ENCODE measurements at regions not wholly inside any gene's neighbourhood (a gene's known extent, or its start where the extent isn't known, plus 50 kb on each side); places are given as distances from the start of the nearest gene placed in this dataset.

- no peaks in the 10 kb centered on the region for H3K79me1 ChIP-seq (replicated peaks; ENCODE audit: low read length, poor library complexity, severe bottlenecking)
- no peak overlapping the region for H2BK15ac ChIP-seq (ENCODE audit: low read depth, poor library complexity, severe bottlenecking)
- no peak overlapping the region for H4K8ac ChIP-seq (ENCODE audit: low read length)
- no peak overlapping the region for H2AK5ac ChIP-seq (ENCODE audit: low read length, severe bottlenecking)
- H3K4ac ChIP-seq (ENCODE audit: low read depth in 1 of 2, low read length in 2 of 2): no peak overlapping the region
- no peak overlapping the region for H3K4me3 ChIP-seq (ENCODE audit: insufficient read depth in 1 of 2, low read depth in 1 of 2, low read length in 2 of 2)
- H3K36me3 ChIP-seq (ENCODE audit: control insufficient read depth in 1 of 2, insufficient read depth in 2 of 2, low read depth in 1 of 2, low read length in 2 of 2): no peaks in the 10 kb centered on the region
- no peaks in the 10 kb centered on the region for H3K9me3 ChIP-seq (ENCODE audit: control insufficient read depth, low read length)
- peaks cover 0 to 19% of the 10 kb centered on the region in 2 experiments for H3K27me3 ChIP-seq (ENCODE audit: control insufficient read depth in 1 of 2, insufficient read depth in 1 of 2, low read length in 2 of 2)
- no peak overlapping the region for H3K18ac ChIP-seq (ENCODE audit: low read depth in 1 of 2, low read length in 2 of 2)
- H3K14ac ChIP-seq (ENCODE audit: low read length in 2 of 2): no peak overlapping the region
- no peak overlapping the region for H2AFZ ChIP-seq (ENCODE audit: low read depth, low read length)
- 100% methylated on average over 1 of the region's 2 CpGs for WGBS
- no peak overlapping the region for H4K91ac ChIP-seq (ENCODE audit: low read length)
- H3K27ac ChIP-seq (ENCODE audit: low read length, poor library complexity, severe bottlenecking): no peak overlapping the region
- no peak overlapping the region for H3K9ac ChIP-seq (ENCODE audit: low read length)
- H3K4me1 ChIP-seq (ENCODE audit: control insufficient read depth, insufficient read depth, low read depth, low read length): peaks cover 1% of the 10 kb centered on the region
- H2BK5ac ChIP-seq (ENCODE audit: low read depth, low read length, poor library complexity, severe bottlenecking): no peak overlapping the region
- no peak overlapping the region for H3K23ac ChIP-seq (ENCODE audit: low read length in 2 of 2)
- H3K4me2 ChIP-seq (ENCODE audit: low read length, poor library complexity, severe bottlenecking): no peak overlapping the region
- no peak for DNase-seq
- no peak overlapping the region for H2BK120ac ChIP-seq (ENCODE audit: low read depth, low read length)
- H2BK12ac ChIP-seq (ENCODE audit: low read length in 2 of 2): no peak overlapping the region
Observed at GRCh38 chrX:130550351-130550750, 148.6 kb downstream of the RBMX2 start.

- WGBS: 96% methylated on average over 5 of the region's 6 CpGs
- Histone ChIP-seq H2BK15ac (ENCODE audit: low read depth, poor library complexity, severe bottlenecking) (no peak overlapping the region), H3K4me3 (ENCODE audit: insufficient read depth in 1 of 2, low read depth in 1 of 2, low read length in 2 of 2) (no peak overlapping the region), H3K36me3 (ENCODE audit: control insufficient read depth in 1 of 2, insufficient read depth in 2 of 2, low read depth in 1 of 2, low read length in 2 of 2) (no peaks in the 10 kb centered on the region), H3K4me1 (ENCODE audit: control insufficient read depth, insufficient read depth, low read depth, low read length) (peaks cover 1% of the 10 kb centered on the region), H3K4ac (ENCODE audit: low read depth in 1 of 2, low read length in 2 of 2) (no peak overlapping the region), H4K8ac (ENCODE audit: low read length) (no peak overlapping the region), H3K9ac (ENCODE audit: low read length) (no peak overlapping the region), H2BK120ac (ENCODE audit: low read depth, low read length) (no peak overlapping the region), H3K14ac (ENCODE audit: low read length in 2 of 2) (no peak overlapping the region), H2BK5ac (ENCODE audit: low read depth, low read length, poor library complexity, severe bottlenecking) (no peak overlapping the region), H3K18ac (ENCODE audit: low read depth in 1 of 2, low read length in 2 of 2) (no peak overlapping the region), H3K23ac (ENCODE audit: low read length in 2 of 2) (no peak overlapping the region), H2AFZ (ENCODE audit: low read depth, low read length) (no peak overlapping the region), H2AK5ac (ENCODE audit: low read length, severe bottlenecking) (no peak overlapping the region), H2BK12ac (ENCODE audit: low read length in 2 of 2) (no peak overlapping the region), H4K91ac (ENCODE audit: low read length) (no peak overlapping the region), H3K9me3 (ENCODE audit: control insufficient read depth, low read length) (no peaks in the 10 kb centered on the region), H3K27ac (ENCODE audit: low read length, poor library complexity, severe bottlenecking) (no peak overlapping the region), H3K27me3 (ENCODE audit: control insufficient read depth in 1 of 2, insufficient read depth in 1 of 2, low read length in 2 of 2) (peaks cover 0 to 16% of the 10 kb centered on the region in 2 experiments), H3K79me1 (replicated peaks; ENCODE audit: low read length, poor library complexity, severe bottlenecking) (no peaks in the 10 kb centered on the region), H3K4me2 (ENCODE audit: low read length, poor library complexity, severe bottlenecking) (no peak overlapping the region)
- DNase-seq: no peak
Observed at GRCh38 chrX:130552444-130553073, 150.8 kb downstream of the RBMX2 start.

- Histone ChIP-seq H4K91ac (ENCODE audit: low read length) (no peak overlapping the region), H3K4me1 (ENCODE audit: control insufficient read depth, insufficient read depth, low read depth, low read length) (peaks cover 1% of the 10 kb centered on the region), H2BK5ac (ENCODE audit: low read depth, low read length, poor library complexity, severe bottlenecking) (no peak overlapping the region), H3K79me1 (replicated peaks; ENCODE audit: low read length, poor library complexity, severe bottlenecking) (no peaks in the 10 kb centered on the region), H2AK5ac (ENCODE audit: low read length, severe bottlenecking) (no peak overlapping the region), H3K18ac (ENCODE audit: low read depth in 1 of 2, low read length in 2 of 2) (no peak overlapping the region), H3K27ac (ENCODE audit: low read length, poor library complexity, severe bottlenecking) (no peak overlapping the region), H3K9ac (ENCODE audit: low read length) (peak overlapping the region; percentile 26), H3K4ac (ENCODE audit: low read depth in 1 of 2, low read length in 2 of 2) (no peak overlapping the region), H3K14ac (ENCODE audit: low read length in 2 of 2) (no peak overlapping the region), H3K36me3 (ENCODE audit: control insufficient read depth in 1 of 2, insufficient read depth in 2 of 2, low read depth in 1 of 2, low read length in 2 of 2) (no peaks in the 10 kb centered on the region), H3K4me2 (ENCODE audit: low read length, poor library complexity, severe bottlenecking) (no peak overlapping the region), H2AFZ (ENCODE audit: low read depth, low read length) (no peak overlapping the region), H3K27me3 (ENCODE audit: control insufficient read depth in 1 of 2, insufficient read depth in 1 of 2, low read length in 2 of 2) (peaks cover 0 to 6% of the 10 kb centered on the region in 2 experiments), H3K4me3 (ENCODE audit: insufficient read depth in 1 of 2, low read depth in 1 of 2, low read length in 2 of 2) (no peak overlapping the region), H2BK15ac (ENCODE audit: low read depth, poor library complexity, severe bottlenecking) (no peak overlapping the region), H2BK120ac (ENCODE audit: low read depth, low read length) (no peak overlapping the region), H3K9me3 (ENCODE audit: control insufficient read depth, low read length) (no peaks in the 10 kb centered on the region), H4K8ac (ENCODE audit: low read length) (no peak overlapping the region), H2BK12ac (ENCODE audit: low read length in 2 of 2) (no peak overlapping the region), H3K23ac (ENCODE audit: low read length in 2 of 2) (no peak overlapping the region)
- 80% methylated on average over 1 of the region's 3 CpGs for WGBS
- DNase-seq: no peak
Observed at GRCh38 chrX:130555341-130555740, 153.6 kb downstream of the RBMX2 start.

GRCh38 chrX:130555757-130556156, 154.0 kb downstream of the RBMX2 start:
- peak overlapping the region; percentile 26 for H3K9ac ChIP-seq (ENCODE audit: low read length)
- no peak overlapping the region for H3K23ac ChIP-seq (ENCODE audit: low read length in 2 of 2)
- H3K4ac ChIP-seq (ENCODE audit: low read depth in 1 of 2, low read length in 2 of 2): no peak overlapping the region
- H4K91ac ChIP-seq (ENCODE audit: low read length): no peak overlapping the region
- H3K27ac ChIP-seq (ENCODE audit: low read length, poor library complexity, severe bottlenecking): no peak overlapping the region
- H4K8ac ChIP-seq (ENCODE audit: low read length): no peak overlapping the region
- DNase-seq: no peak
- H3K27me3 ChIP-seq (ENCODE audit: control insufficient read depth in 1 of 2, insufficient read depth in 1 of 2, low read length in 2 of 2): peaks cover 0 to 6% of the 10 kb centered on the region in 2 experiments
- no peak overlapping the region for H2BK12ac ChIP-seq (ENCODE audit: low read length in 2 of 2)
- no peak overlapping the region for H3K14ac ChIP-seq (ENCODE audit: low read length in 2 of 2)
- H2BK120ac ChIP-seq (ENCODE audit: low read depth, low read length): no peak overlapping the region
- no peak overlapping the region for H2BK5ac ChIP-seq (ENCODE audit: low read depth, low read length, poor library complexity, severe bottlenecking)
- H3K79me1 ChIP-seq (replicated peaks; ENCODE audit: low read length, poor library complexity, severe bottlenecking): no peaks in the 10 kb centered on the region
- no peak overlapping the region for H2BK15ac ChIP-seq (ENCODE audit: low read depth, poor library complexity, severe bottlenecking)
- no peak overlapping the region for H2AK5ac ChIP-seq (ENCODE audit: low read length, severe bottlenecking)
- 88% methylated on average over 1 of the region's 3 CpGs for WGBS
- no peak overlapping the region for H3K4me3 ChIP-seq (ENCODE audit: insufficient read depth in 1 of 2, low read depth in 1 of 2, low read length in 2 of 2)
- H3K36me3 ChIP-seq (ENCODE audit: control insufficient read depth in 1 of 2, insufficient read depth in 2 of 2, low read depth in 1 of 2, low read length in 2 of 2): no peaks in the 10 kb centered on the region
- no peak overlapping the region for H3K18ac ChIP-seq (ENCODE audit: low read depth in 1 of 2, low read length in 2 of 2)
- no peak overlapping the region for H2AFZ ChIP-seq (ENCODE audit: low read depth, low read length)
- H3K9me3 ChIP-seq (ENCODE audit: control insufficient read depth, low read length): no peaks in the 10 kb centered on the region
- no peak overlapping the region for H3K4me2 ChIP-seq (ENCODE audit: low read length, poor library complexity, severe bottlenecking)
- H3K4me1 ChIP-seq (ENCODE audit: control insufficient read depth, insufficient read depth, low read depth, low read length): peaks cover 1% of the 10 kb centered on the region
